Left cardiac atrium (tissue), 4 donors: ENCODE measurements at regions not wholly inside any gene's neighbourhood (a gene's known extent, or its start where the extent isn't known, plus 50 kb on each side); places are given as distances from the start of the nearest gene placed in this dataset.
A peak's percentile ranks its signal among the peaks of the same experiment; 100 is the strongest.

Experiments used
- ATAC-seq, 2 donors: fragments of 200-7000 bp; cut with Tn5 transposase; one replicate each; pipeline ENCODE4 v1.9.1; 2020; ENCODE audit warnings: mild to moderate bottlenecking in 2 of 2, moderate library complexity in 2 of 2
- DNase-seq: peaks from one replicate; pipeline ENCODE4 v3.0.0-alpha.2; 2020
- intact Hi-C, 2 donors: fragments of 100-400 bp; cut with DNase I; formaldehyde crosslinking; loops; one replicate each; pipeline versions ENCODE4 v1.14.1 to v1.15.1; 2022 to 2023
- donor health status: DM: no; HTN: yes; CAD: no.
- donor health status: DM: no; HTN: yes; CAD: no; lungs with severe emphysema.
- donor health status: DM: yes; HTN: yes; CAD: no.
- donor health status: Dilated cardiomyopathy.

GRCh38 chr4:152128356-152128755 is 367.5 kb upstream of the GATB start:
- intact Hi-C loops, result no loop called here
- no peak for ATAC-seq

GRCh38 chr4:152126238-152126637 is 365.4 kb upstream of the GATB start:
- DNase-seq, result no peak
- ATAC-seq, result no peak
- intact Hi-C loops, result no loop called here

More at GRCh38 chr4:152128356-152128755, 367.5 kb upstream of the GATB start:
- DNase-seq, result no peak

GRCh38 chr4:152118819-152119553 is 358.2 kb upstream of the GATB start:
- DNase-seq (no peak), ATAC-seq (no peak)
- intact Hi-C loops, result no loop called here

GRCh38 chr4:152117933-152118507 is 357.2 kb upstream of the GATB start:
- DNase-seq (no peak), ATAC-seq (no peak)
- intact Hi-C loops, result no loop called here

GRCh38 chr4:152117520-152117919 is 356.7 kb upstream of the GATB start:
- intact Hi-C loops, result no loop called here
- ATAC-seq (no peak), DNase-seq (no peak)

GRCh38 chr4:152117054-152117453 is 356.2 kb upstream of the GATB start:
- DNase-seq, result no peak
- intact Hi-C loops, result no loop called here
- no peak for ATAC-seq

GRCh38 chr4:152115794-152116193 is 355.0 kb upstream of the GATB start:
- ATAC-seq (peak; percentile 21 to 23), DNase-seq (no peak)
- intact Hi-C loops, result no loop called here

GRCh38 chr4:152115118-152115517 is 354.3 kb upstream of the GATB start:
- ATAC-seq (no peak), DNase-seq (no peak)
- intact Hi-C loops, result no loop called here

GRCh38 chr4:152114562-152114961 is 353.8 kb upstream of the GATB start:
- DNase-seq, result no peak
- no peak for ATAC-seq
- intact Hi-C loops, result no loop called here

GRCh38 chr4:152112887-152113286 is 352.1 kb upstream of the GATB start:
- intact Hi-C loops, result no loop called here
- ATAC-seq, result no peak

GRCh38 chr4:152112190-152112589 is 351.4 kb upstream of the GATB start:
- ATAC-seq (no peak), DNase-seq (no peak)
- intact Hi-C loops, result no loop called here

More at GRCh38 chr4:152112887-152113286, 352.1 kb upstream of the GATB start:
- no peak for DNase-seq

- no peak for ATAC-seq
- intact Hi-C loops, result no loop called here
Measured at GRCh38 chr4:152110780-152111179, 350.0 kb upstream of the GATB start.

GRCh38 chr4:152109531-152110509 is 349.0 kb upstream of the GATB start:
- peak; percentile 37 for DNase-seq
- peak; percentile 55 to 72 for ATAC-seq
- intact Hi-C loops, result no loop called here

More at GRCh38 chr4:152110780-152111179, 350.0 kb upstream of the GATB start:
- DNase-seq, result no peak

GRCh38 chr4:152107736-152108500 is 347.1 kb upstream of the GATB start:
- ATAC-seq (no peak), DNase-seq (no peak)
- intact Hi-C loops, result no loop called here

GRCh38 chr4:152106781-152107321 is 346.0 kb upstream of the GATB start:
- intact Hi-C loops, result no loop called here
- ATAC-seq (no peak), DNase-seq (no peak)

- DNase-seq (peak; percentile 83), ATAC-seq (peak; percentile 36 to 88)
- intact Hi-C loops, result no loop called here
Measured at GRCh38 chr4:152106113-152106763, 345.4 kb upstream of the GATB start.

- DNase-seq (no peak), ATAC-seq (no peak)
- intact Hi-C loops, result no loop called here
Measured at GRCh38 chr4:152104901-152105357, 344.1 kb upstream of the GATB start.

- no peak for ATAC-seq
- DNase-seq, result no peak
- intact Hi-C loops, result no loop called here
Measured at GRCh38 chr4:152104356-152104755, 343.5 kb upstream of the GATB start.
